H1 (cell line): ENCODE measurements at regions not wholly inside any gene's neighbourhood (a gene's known extent, or its start where the extent isn't known, plus 50 kb on each side); places are given as distances from the start of the nearest gene placed in this dataset.

Experiments
- CBX5 ChIP-seq: fragments of 300-800, 300-1000 bp; sonication (generic); IDR thresholded peaks from 2 replicates; pipeline ENCODE4 v1.7.1; 2016; ENCODE audit warnings: antibody characterized with exemption, low read length, low read depth
- EZH2 ChIP-seq: fragments of 200-600 bp; sonication (generic); IDR thresholded peaks from 2 replicates; pipeline ENCODE4 v1.7.1; 2012; ENCODE audit warnings: low read depth, mild to moderate bottlenecking, moderate library complexity, low read length, inconsistent platforms; ENCODE audit not compliant: severe bottlenecking
- GTF2F1 ChIP-seq: IDR thresholded peaks from 2 replicates; pipeline ENCODE4 v1.6.1; 2012; ENCODE audit warnings: low read depth, low read length, improper control_type of control experiment, borderline replicate concordance
- KDM5A ChIP-seq: fragments of 200-600 bp; IDR thresholded peaks from 2 replicates; pipeline ENCODE4 v1.7.1; 2012; ENCODE audit warnings: mild to moderate bottlenecking, low read length, inconsistent platforms, mixed read lengths
- RBBP5 ChIP-seq: IDR thresholded peaks from 2 replicates; pipeline ENCODE4 v1.7.1; 2012; ENCODE audit warnings: low read depth, mild to moderate bottlenecking, inconsistent platforms, low read length, moderate library complexity, borderline replicate concordance
- SIN3A ChIP-seq, 2 experiments: IDR thresholded peaks in 1 of 2; conservative IDR thresholded peaks in 1 of 2; 2 replicates each; pipeline ENCODE4 v1.6.1; 2011 to 2012; ENCODE audit warnings: low read length in 2 of 2, improper control_type of control experiment in 1 of 2, low read depth in 1 of 2, mild to moderate bottlenecking in 1 of 2
- SP2 ChIP-seq: IDR thresholded peaks from 2 replicates; pipeline ENCODE4 v1.6.1; 2012; ENCODE audit warnings: mild to moderate bottlenecking, low read length, inconsistent platforms
- SP4 ChIP-seq: IDR thresholded peaks from 2 replicates; pipeline ENCODE4 v1.6.1; 2012; ENCODE audit warnings: low read length, inconsistent platforms
- TF ChIP-seq, protein P1 (sequence below): fragments of 300-600 bp; sonication (generic); IDR thresholded peaks from 2 replicates; pipeline ENCODE4 v1.7.1; 2012; ENCODE audit warnings: low read length, moderate library complexity, mild to moderate bottlenecking, inconsistent platforms; ENCODE audit not compliant: insufficient replicate concordance
- TF ChIP-seq, protein P2 (sequence below): IDR thresholded peaks from 2 replicates; pipeline ENCODE4 v1.6.1; 2012; ENCODE audit warnings: low read length, inconsistent platforms

DNA sequence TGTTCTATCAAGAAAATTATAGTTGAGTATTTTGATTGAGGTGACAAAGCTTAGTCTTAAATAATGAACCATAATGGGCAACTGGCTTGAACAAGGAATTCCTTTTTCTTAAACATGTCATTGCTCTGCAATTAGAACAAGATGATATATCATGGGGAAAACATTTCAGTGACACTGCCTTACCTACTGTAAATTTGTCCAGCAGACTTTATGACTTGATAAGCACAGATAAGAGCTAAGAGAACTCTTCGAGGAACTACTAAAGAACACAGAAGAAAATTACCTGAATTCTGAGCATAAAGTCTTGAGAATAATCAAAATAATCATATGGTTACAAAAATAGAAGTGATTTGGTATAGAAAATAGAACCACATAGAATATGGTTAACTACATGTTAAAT lies 257.8 kb downstream of the PDHA2 start (continued):
- TF ChIP-seq, protein P1, sequence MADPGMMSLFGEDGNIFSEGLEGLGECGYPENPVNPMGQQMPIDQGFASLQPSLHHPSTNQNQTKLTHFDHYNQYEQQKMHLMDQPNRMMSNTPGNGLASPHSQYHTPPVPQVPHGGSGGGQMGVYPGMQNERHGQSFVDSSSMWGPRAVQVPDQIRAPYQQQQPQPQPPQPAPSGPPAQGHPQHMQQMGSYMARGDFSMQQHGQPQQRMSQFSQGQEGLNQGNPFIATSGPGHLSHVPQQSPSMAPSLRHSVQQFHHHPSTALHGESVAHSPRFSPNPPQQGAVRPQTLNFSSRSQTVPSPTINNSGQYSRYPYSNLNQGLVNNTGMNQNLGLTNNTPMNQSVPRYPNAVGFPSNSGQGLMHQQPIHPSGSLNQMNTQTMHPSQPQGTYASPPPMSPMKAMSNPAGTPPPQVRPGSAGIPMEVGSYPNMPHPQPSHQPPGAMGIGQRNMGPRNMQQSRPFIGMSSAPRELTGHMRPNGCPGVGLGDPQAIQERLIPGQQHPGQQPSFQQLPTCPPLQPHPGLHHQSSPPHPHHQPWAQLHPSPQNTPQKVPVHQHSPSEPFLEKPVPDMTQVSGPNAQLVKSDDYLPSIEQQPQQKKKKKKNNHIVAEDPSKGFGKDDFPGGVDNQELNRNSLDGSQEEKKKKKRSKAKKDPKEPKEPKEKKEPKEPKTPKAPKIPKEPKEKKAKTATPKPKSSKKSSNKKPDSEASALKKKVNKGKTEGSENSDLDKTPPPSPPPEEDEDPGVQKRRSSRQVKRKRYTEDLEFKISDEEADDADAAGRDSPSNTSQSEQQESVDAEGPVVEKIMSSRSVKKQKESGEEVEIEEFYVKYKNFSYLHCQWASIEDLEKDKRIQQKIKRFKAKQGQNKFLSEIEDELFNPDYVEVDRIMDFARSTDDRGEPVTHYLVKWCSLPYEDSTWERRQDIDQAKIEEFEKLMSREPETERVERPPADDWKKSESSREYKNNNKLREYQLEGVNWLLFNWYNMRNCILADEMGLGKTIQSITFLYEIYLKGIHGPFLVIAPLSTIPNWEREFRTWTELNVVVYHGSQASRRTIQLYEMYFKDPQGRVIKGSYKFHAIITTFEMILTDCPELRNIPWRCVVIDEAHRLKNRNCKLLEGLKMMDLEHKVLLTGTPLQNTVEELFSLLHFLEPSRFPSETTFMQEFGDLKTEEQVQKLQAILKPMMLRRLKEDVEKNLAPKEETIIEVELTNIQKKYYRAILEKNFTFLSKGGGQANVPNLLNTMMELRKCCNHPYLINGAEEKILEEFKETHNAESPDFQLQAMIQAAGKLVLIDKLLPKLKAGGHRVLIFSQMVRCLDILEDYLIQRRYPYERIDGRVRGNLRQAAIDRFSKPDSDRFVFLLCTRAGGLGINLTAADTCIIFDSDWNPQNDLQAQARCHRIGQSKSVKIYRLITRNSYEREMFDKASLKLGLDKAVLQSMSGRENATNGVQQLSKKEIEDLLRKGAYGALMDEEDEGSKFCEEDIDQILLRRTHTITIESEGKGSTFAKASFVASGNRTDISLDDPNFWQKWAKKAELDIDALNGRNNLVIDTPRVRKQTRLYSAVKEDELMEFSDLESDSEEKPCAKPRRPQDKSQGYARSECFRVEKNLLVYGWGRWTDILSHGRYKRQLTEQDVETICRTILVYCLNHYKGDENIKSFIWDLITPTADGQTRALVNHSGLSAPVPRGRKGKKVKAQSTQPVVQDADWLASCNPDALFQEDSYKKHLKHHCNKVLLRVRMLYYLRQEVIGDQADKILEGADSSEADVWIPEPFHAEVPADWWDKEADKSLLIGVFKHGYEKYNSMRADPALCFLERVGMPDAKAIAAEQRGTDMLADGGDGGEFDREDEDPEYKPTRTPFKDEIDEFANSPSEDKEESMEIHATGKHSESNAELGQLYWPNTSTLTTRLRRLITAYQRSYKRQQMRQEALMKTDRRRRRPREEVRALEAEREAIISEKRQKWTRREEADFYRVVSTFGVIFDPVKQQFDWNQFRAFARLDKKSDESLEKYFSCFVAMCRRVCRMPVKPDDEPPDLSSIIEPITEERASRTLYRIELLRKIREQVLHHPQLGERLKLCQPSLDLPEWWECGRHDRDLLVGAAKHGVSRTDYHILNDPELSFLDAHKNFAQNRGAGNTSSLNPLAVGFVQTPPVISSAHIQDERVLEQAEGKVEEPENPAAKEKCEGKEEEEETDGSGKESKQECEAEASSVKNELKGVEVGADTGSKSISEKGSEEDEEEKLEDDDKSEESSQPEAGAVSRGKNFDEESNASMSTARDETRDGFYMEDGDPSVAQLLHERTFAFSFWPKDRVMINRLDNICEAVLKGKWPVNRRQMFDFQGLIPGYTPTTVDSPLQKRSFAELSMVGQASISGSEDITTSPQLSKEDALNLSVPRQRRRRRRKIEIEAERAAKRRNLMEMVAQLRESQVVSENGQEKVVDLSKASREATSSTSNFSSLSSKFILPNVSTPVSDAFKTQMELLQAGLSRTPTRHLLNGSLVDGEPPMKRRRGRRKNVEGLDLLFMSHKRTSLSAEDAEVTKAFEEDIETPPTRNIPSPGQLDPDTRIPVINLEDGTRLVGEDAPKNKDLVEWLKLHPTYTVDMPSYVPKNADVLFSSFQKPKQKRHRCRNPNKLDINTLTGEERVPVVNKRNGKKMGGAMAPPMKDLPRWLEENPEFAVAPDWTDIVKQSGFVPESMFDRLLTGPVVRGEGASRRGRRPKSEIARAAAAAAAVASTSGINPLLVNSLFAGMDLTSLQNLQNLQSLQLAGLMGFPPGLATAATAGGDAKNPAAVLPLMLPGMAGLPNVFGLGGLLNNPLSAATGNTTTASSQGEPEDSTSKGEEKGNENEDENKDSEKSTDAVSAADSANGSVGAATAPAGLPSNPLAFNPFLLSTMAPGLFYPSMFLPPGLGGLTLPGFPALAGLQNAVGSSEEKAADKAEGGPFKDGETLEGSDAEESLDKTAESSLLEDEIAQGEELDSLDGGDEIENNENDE, result no peak
- TF ChIP-seq, protein P2, sequence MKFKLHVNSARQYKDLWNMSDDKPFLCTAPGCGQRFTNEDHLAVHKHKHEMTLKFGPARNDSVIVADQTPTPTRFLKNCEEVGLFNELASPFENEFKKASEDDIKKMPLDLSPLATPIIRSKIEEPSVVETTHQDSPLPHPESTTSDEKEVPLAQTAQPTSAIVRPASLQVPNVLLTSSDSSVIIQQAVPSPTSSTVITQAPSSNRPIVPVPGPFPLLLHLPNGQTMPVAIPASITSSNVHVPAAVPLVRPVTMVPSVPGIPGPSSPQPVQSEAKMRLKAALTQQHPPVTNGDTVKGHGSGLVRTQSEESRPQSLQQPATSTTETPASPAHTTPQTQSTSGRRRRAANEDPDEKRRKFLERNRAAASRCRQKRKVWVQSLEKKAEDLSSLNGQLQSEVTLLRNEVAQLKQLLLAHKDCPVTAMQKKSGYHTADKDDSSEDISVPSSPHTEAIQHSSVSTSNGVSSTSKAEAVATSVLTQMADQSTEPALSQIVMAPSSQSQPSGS, result no peak
- TF ChIP-seq CBX5 (no peak), SIN3A (conservative IDR thresholded peaks at IDR 0.05 in 1 of 2, IDR thresholded peaks at IDR 0.05 in 1 of 2; ENCODE audit: low read depth in 1 of 2, low read length in 2 of 2) (no peak), KDM5A (no peak), RBBP5 (no peak), SP4 (no peak), EZH2 (no peak), SP2 (no peak), GTF2F1 (no peak)
